IPS-NIHi7 (cell line): ENCODE measurements at regions not wholly inside any gene's neighbourhood (a gene's known extent, or its start where the extent isn't known, plus 50 kb on each side); places are given as distances from the start of the nearest gene placed in this dataset.
"Not testable (repeated sequence)": the region's sequence is repeated elsewhere in the genome, so short reads cannot be mapped to it uniquely, and the experiment has no call there.

Experiments used
- DNase-seq: peaks from one replicate; pipeline ENCODE4 v3.0.0; 2012; ENCODE audit warnings: mixed read lengths; ENCODE audit errors: extremely low spot score

DNA sequence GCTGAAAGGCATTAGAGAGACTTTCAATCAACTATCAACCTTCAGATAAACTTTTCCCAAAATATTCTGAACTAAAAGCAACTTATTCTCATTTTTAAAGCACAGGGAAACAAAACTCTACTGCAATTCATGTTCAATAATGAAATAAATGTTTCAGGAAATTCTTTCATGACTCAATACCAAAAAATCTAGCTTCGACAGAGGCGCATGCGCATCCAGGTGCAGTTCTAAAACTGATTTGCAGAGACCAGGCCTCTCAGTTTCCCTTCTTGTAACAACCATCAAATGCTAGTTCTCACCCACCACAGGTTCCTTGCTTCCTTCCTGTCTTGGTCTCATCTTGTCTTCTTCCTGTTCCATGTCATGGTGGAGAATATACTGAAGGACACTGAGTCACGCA, 55.3 kb upstream of the NRBF2 start:
- no peak for DNase-seq

- DNase-seq = no peak
These were observed 60.2 kb upstream of the NRBF2 start for GRCh38 chr10:63072951-63073350.

GRCh38 chr10:63071145-63071544, 62.0 kb upstream of the NRBF2 start:
- no peak for DNase-seq

DNA sequence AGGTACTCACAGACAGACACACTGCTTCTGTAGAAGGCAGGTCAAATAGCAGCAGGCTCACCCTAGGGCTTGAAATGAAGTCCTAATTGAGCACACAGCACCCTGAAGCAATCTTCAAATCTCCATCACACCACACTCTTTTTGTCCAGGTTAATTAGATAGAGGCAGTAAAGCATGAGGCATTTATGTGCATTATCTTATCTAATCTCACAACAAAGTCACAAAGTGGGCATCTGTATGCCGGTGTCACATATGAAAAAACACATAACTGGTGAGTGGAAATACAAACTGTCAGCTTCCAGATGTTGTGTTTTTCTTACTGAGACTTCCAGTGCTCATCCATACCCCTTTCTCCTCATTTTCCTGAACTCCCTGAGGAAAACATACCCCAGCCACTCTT, 63.8 kb upstream of the NRBF2 start:
- no peak for DNase-seq

DNA sequence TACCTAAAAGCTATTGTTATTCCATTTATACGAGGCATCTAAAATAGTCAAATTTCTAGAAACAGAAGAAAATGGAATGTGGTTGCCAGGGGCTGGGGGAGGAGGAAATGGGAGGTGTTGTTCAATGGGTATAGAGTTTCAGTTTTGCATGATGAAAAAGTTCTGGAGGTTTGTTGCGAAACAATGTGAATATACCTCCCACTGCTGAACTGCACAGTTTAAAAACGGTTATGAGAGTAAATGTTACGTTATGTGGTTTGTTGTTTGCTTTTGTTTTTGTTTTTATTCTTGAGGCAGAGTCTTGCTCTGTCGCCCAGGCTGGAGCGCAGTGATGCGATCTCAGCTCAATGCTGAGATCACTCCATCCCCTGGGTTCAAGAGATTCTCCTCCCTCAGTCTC, 64.9 kb upstream of the NRBF2 start:
- DNase-seq = no peak

GRCh38 chr10:63066606-63067005, 66.5 kb upstream of the NRBF2 start:
- DNase-seq = no peak

DNA sequence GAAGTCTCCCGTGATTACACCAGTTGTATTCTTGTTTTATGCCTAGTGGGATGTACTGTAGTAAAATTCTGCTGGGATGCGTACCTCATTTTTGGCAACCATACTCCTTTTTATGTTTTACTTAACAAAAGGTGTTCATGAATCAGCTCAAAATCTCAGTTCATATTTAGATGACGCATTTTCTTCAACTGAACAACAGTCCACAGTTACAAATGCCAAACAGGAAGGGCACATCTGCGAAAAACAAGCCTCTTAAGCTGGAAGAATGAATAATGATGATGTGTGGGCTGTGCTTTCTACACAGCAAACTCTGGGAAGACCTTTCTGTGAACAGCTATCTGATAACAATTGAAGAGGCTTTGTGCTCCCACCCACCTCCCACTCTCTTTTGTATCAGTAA, 68.4 kb upstream of the NRBF2 start:
- no peak for DNase-seq

- no peak for DNase-seq
These were observed 74.9 kb upstream of the NRBF2 start for GRCh38 chr10:63058236-63058635.

DNA sequence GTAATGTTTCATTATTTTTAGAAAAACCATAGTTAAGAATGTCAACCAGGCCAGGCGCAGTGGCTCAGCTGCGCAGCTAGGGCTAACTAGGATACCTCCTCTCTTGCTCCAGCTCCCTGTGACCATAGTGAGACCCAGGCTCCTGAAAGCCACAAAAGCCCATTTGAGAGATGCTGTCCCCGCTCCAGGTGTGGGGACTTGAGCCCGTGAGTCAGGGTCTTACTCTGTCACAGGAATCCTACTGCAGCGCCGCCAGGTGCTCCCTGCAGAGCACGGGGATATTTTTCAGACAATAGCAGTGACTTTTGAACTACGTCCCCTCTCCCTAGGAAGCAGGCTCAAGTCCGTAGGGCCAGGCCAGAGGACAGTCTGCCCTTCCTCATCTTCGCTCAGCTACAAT, 75.6 kb upstream of the NRBF2 start:
- peak; percentile 15 for DNase-seq

- DNase-seq = no peak
These were observed 77.4 kb upstream of the NRBF2 start for GRCh38 chr10:63055705-63056104.

- DNase-seq = no peak
These were observed 78.1 kb upstream of the NRBF2 start for GRCh38 chr10:63054889-63055611.

GRCh38 chr10:63052083-63052482, 81.0 kb upstream of the NRBF2 start:
- no peak for DNase-seq

- no peak for DNase-seq
These were observed 90.9 kb upstream of the NRBF2 start for GRCh38 chr10:63042256-63042655.

- not testable (repeated sequence) for DNase-seq
These were observed 99.4 kb upstream of the NRBF2 start for GRCh38 chr10:63033616-63034185.

GRCh38 chr10:63030536-63030935, 102.6 kb upstream of the NRBF2 start:
- no peak for DNase-seq

DNA sequence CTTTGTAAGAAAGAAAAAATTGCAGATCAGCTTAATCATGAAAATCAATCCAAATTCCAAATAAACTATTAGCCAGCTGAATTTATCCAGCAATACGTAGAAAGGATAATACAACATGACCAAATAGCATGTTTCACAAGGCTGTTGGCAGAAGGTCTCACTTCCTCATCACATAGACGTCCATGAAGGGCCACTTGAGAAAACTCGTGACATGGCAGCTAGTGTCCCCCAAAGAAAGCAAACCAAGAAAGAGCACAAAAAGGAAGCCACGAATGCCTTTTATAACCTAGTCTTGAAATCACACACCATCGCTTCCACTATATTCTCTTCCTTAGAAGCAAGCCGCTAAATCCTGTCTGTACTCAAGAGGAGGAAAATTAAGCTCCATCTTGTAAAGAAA, 105.6 kb upstream of the NRBF2 start:
- DNase-seq = no peak

GRCh38 chr10:63021225-63021624, 111.9 kb upstream of the NRBF2 start:
- DNase-seq = no peak

- DNase-seq = no peak
These were observed 119.4 kb upstream of the NRBF2 start for GRCh38 chr10:63013755-63014154.

GRCh38 chr10:63012623-63013022, 120.5 kb upstream of the NRBF2 start:
- no peak for DNase-seq

GRCh38 chr10:63010203-63010602, 122.9 kb upstream of the NRBF2 start:
- no peak for DNase-seq

DNA sequence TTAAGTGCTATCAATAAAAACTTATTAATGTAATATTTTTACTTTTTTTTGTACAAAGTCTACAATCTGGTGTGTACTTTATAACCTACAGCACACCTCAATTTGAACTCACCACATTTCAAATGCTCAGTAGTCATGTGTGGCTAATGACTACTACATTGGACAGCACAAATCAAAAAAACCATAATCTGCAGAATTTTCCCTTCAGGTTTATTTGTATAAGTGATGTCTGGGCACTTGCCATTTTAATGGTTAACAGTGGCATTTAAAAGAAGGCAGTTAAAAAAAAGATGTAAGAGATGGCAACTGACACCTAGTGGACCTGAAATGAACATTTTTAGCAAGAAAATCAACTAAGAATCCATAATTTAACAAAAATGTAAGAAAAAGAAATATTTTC, 124.6 kb upstream of the NRBF2 start:
- no peak for DNase-seq

- no peak for DNase-seq
These were observed 126.0 kb upstream of the NRBF2 start for GRCh38 chr10:63007112-63007511.

DNA sequence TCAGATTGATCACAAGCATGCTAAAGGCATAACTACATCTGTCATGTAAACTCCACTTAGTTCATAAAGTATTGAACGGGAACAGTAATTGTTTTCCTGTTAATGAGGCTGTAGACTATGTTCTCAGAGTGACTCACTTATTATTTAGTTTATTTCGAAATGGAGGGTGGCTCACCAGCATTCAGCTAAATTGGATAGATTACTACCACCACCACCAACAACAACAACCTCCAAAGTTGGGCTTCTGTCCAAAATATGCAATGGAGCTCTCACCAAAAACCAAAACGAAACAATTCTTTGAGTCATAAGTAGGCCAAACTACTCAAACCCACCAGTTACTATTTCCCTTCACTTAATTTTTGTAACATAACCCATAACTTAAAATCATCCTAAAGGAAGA, 127.9 kb upstream of the NRBF2 start:
- DNase-seq = no peak
